Endothelial cell of umbilical vein (primary cell): ENCODE measurements at regions not wholly inside any gene's neighbourhood (a gene's known extent, or its start where the extent isn't known, plus 50 kb on each side); places are given as distances from the start of the nearest gene placed in this dataset.

Source experiments
- CTCF ChIP-seq, 2 donors: IDR thresholded peaks; 1 replicate in 1 of 2; 2 replicates in 1 of 2; pipeline ENCODE4 v1.5.1; 2011; ENCODE audit warnings: low read length in 2 of 2, mild to moderate bottlenecking in 2 of 2, moderate library complexity in 2 of 2, control low read depth in 1 of 2, inconsistent platforms in 1 of 2, low read depth in 1 of 2; ENCODE audit not compliant: insufficient read depth in 1 of 2; ENCODE audit errors: extremely low read depth in 1 of 2
- EZH2 ChIP-seq: IDR thresholded peaks from 2 replicates; pipeline ENCODE4 v1.6.1; 2012; ENCODE audit warnings: borderline replicate concordance, low read depth, mild to moderate bottlenecking, moderate library complexity, low read length, inconsistent platforms; ENCODE audit not compliant: severe bottlenecking
- JUN ChIP-seq: IDR thresholded peaks from 2 replicates; pipeline ENCODE4 v1.6.1; 2011; ENCODE audit warnings: borderline replicate concordance, low read depth; ENCODE audit not compliant: insufficient read length, insufficient read depth
- POLR2A ChIP-seq: IDR thresholded peaks from 2 replicates; pipeline ENCODE4 v1.6.1; 2012; ENCODE audit warnings: low read depth, mild to moderate bottlenecking, control low read depth, low read length
- POLR2AphosphoS5 ChIP-seq: IDR thresholded peaks from 2 replicates; pipeline ENCODE4 v1.6.1; 2012; ENCODE audit warnings: low read depth, mild to moderate bottlenecking, control low read depth, low read length, moderate library complexity; ENCODE audit not compliant: insufficient read depth

- TF ChIP-seq POLR2AphosphoS5 (no peak), CTCF (IDR thresholded peaks at IDR 0.05; ENCODE audit: extremely low read depth in 1 of 2, insufficient read depth in 1 of 2, low read depth in 1 of 2, low read length in 2 of 2) (no peak), EZH2 (no peak), JUN (no peak), POLR2A (no peak)
Measured at GRCh38 chr1:229058111-229058561, 212.8 kb upstream of the RAB4A start.
